ENCODE measurements at regions not wholly inside any gene's neighbourhood (a gene's known extent, or its start where the extent isn't known, plus 50 kb on each side); places are given as distances from the start of the nearest gene placed in this dataset.

DNA sequence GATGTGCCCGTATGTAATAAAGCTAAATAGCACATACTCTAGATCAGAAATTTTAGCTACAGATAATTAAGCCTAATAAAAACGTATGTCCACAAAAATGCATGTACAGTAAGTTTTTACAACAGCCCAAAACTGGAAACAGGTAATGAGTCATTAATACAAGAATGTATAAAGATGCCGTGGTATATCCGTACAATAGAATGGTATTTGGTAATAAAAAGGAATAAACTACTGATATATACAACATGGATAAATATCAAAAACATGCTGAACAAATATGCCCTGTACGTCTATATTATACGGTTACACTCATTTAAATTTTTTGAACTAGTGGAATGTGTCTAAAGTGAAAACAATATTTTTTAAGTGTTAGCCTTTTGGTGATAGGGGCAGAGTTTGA lies 128.2 kb upstream of the ADGRB3 start:
- TF ChIP-seq, protein P1, sequence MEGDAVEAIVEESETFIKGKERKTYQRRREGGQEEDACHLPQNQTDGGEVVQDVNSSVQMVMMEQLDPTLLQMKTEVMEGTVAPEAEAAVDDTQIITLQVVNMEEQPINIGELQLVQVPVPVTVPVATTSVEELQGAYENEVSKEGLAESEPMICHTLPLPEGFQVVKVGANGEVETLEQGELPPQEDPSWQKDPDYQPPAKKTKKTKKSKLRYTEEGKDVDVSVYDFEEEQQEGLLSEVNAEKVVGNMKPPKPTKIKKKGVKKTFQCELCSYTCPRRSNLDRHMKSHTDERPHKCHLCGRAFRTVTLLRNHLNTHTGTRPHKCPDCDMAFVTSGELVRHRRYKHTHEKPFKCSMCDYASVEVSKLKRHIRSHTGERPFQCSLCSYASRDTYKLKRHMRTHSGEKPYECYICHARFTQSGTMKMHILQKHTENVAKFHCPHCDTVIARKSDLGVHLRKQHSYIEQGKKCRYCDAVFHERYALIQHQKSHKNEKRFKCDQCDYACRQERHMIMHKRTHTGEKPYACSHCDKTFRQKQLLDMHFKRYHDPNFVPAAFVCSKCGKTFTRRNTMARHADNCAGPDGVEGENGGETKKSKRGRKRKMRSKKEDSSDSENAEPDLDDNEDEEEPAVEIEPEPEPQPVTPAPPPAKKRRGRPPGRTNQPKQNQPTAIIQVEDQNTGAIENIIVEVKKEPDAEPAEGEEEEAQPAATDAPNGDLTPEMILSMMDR (IDR thresholded peaks at IDR 0.05): no peak
- TF ChIP-seq POLR2AphosphoS5 (IDR thresholded peaks at IDR 0.05; ENCODE audit: insufficient read depth in 1 of 2, low read depth in 1 of 2): no peak

Data from vagina (tissue), 2 donors.